ENCODE measurements at regions not wholly inside any gene's neighbourhood (a gene's known extent, or its start where the extent isn't known, plus 50 kb on each side); places are given as distances from the start of the nearest gene placed in this dataset.
"Not testable (repeated sequence)": the region's sequence is repeated elsewhere in the genome, so short reads cannot be mapped to it uniquely, and the experiment has no call there.

DNA sequence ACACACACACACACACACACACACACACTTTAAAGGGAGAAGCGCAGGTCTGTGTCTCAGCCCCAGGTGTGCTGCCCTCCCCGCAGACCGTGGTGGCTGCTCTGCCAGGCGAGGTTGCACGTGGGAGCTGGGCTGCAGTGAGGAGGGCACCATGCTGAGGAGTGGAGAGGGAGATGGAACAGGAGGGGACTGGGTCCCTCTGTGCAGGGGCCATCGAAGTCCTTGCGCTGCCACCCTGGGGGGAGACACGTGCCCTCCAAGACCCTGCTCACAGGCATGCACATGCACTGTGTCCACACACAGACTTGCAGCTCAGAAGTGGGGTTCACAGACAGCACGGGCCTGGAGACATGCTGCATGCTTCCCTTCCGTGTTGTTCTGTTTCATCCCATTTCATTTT is 65.5 kb upstream of the HGFAC start (continued):
- TF ChIP-seq, protein P1, sequence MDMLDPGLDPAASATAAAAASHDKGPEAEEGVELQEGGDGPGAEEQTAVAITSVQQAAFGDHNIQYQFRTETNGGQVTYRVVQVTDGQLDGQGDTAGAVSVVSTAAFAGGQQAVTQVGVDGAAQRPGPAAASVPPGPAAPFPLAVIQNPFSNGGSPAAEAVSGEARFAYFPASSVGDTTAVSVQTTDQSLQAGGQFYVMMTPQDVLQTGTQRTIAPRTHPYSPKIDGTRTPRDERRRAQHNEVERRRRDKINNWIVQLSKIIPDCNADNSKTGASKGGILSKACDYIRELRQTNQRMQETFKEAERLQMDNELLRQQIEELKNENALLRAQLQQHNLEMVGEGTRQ (IDR thresholded peaks at IDR 0.05; ENCODE audit: borderline replicate concordance, low read depth, low read length), result no peak

DNA sequence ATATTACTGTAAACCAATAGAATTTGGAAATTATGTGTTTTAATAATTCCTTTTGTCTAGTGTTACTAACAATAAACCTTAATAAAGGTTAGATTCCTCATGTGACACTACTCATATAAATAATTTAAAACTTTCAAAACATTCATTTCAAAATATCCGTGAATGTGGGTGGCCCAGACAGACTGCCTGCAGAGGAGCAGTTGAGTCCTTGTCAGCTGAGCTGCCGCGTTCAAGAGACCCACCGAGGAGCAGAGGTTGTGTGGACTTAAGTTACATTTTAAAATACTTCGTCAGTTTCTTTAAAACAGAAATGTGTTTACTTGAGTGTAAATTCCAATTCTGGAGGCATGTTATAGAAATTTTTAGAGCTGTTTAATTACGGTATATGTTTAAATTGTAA is 64.2 kb upstream of the HGFAC start:
- Histone ChIP-seq H3K27ac (ENCODE audit: low read depth in 2 of 2, low read length in 1 of 2) (no peak overlapping the region), H3K4me2 (no peak overlapping the region), H3K27me3 (ENCODE audit: insufficient read depth) (no peaks in the 10 kb centered on the region), H2AFZ (ENCODE audit: low read depth) (no peak overlapping the region), H3K4me1 (ENCODE audit: control insufficient read depth in 1 of 2, insufficient read depth in 2 of 2, low read depth in 1 of 2, low read length in 1 of 2) (peaks cover 0 to 6% of the 10 kb centered on the region in 2 experiments; a peak in 1 of 4 replicates), H4K20me1 (ENCODE audit: insufficient read depth) (peaks cover 7% of the 10 kb centered on the region; the same call in 1 of the 2 replicates), H3F3A (replicated peaks; ENCODE audit: insufficient read depth) (peaks cover 7% of the 10 kb centered on the region), H3K9me2 (no peaks in the 10 kb centered on the region), H3K9me3 (no peaks in the 10 kb centered on the region), H3K36me3 (replicated peaks in 1 of 2; ENCODE audit: control insufficient read depth in 1 of 2, insufficient read depth in 2 of 2, low read length in 1 of 2) (peaks cover 0 to 22% of the 10 kb centered on the region in 2 experiments), H3K9ac (no peak overlapping the region), H3K79me2 (ENCODE audit: insufficient read depth) (peaks cover 28% of the 10 kb centered on the region; the same call in 1 of the 2 replicates), H3K4me3 (ENCODE audit: low read depth in 2 of 2, low read length in 1 of 2) (no peak overlapping the region)
- ChIA-PET POLR2A (no interaction called here), CTCF (interaction anchor here (1.4 to 2.1 kb wide), 2 partner anchors 31 to 66 kb away, joined by 4 to 7 read pairs; no protein-coding TSS in a partner anchor)
- TF ChIP-seq YY1 (IDR thresholded peaks at IDR 0.05; ENCODE audit: low read depth), result no peak
- TF ChIP-seq, protein P2, sequence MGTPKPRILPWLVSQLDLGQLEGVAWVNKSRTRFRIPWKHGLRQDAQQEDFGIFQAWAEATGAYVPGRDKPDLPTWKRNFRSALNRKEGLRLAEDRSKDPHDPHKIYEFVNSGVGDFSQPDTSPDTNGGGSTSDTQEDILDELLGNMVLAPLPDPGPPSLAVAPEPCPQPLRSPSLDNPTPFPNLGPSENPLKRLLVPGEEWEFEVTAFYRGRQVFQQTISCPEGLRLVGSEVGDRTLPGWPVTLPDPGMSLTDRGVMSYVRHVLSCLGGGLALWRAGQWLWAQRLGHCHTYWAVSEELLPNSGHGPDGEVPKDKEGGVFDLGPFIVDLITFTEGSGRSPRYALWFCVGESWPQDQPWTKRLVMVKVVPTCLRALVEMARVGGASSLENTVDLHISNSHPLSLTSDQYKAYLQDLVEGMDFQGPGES (IDR thresholded peaks at IDR 0.05; ENCODE audit: low read depth, low read length), result no peak
- no peak for TF ChIP-seq GABPA (IDR thresholded peaks at IDR 0.05; ENCODE audit: low read depth)
- TF ChIP-seq, protein P1 (IDR thresholded peaks at IDR 0.05; ENCODE audit: borderline replicate concordance, low read depth, low read length), result no peak
- TF ChIP-seq CHD2 (IDR thresholded peaks at IDR 0.05; ENCODE audit: low read length, partially characterized antibody), result no peak
- no peak for TF ChIP-seq RCOR1 (IDR thresholded peaks at IDR 0.05; ENCODE audit: low read length)
- TF ChIP-seq, protein P3, sequence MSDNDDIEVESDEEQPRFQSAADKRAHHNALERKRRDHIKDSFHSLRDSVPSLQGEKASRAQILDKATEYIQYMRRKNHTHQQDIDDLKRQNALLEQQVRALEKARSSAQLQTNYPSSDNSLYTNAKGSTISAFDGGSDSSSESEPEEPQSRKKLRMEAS (IDR thresholded peaks at IDR 0.05; ENCODE audit: low read depth), result no peak
- TF ChIP-seq, protein P4, sequence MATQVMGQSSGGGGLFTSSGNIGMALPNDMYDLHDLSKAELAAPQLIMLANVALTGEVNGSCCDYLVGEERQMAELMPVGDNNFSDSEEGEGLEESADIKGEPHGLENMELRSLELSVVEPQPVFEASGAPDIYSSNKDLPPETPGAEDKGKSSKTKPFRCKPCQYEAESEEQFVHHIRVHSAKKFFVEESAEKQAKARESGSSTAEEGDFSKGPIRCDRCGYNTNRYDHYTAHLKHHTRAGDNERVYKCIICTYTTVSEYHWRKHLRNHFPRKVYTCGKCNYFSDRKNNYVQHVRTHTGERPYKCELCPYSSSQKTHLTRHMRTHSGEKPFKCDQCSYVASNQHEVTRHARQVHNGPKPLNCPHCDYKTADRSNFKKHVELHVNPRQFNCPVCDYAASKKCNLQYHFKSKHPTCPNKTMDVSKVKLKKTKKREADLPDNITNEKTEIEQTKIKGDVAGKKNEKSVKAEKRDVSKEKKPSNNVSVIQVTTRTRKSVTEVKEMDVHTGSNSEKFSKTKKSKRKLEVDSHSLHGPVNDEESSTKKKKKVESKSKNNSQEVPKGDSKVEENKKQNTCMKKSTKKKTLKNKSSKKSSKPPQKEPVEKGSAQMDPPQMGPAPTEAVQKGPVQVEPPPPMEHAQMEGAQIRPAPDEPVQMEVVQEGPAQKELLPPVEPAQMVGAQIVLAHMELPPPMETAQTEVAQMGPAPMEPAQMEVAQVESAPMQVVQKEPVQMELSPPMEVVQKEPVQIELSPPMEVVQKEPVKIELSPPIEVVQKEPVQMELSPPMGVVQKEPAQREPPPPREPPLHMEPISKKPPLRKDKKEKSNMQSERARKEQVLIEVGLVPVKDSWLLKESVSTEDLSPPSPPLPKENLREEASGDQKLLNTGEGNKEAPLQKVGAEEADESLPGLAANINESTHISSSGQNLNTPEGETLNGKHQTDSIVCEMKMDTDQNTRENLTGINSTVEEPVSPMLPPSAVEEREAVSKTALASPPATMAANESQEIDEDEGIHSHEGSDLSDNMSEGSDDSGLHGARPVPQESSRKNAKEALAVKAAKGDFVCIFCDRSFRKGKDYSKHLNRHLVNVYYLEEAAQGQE (IDR thresholded peaks at IDR 0.05; ENCODE audit: low read depth, low read length), result no peak
- TF ChIP-seq RFX5 (IDR thresholded peaks at IDR 0.05; ENCODE audit: low read length), result no peak
- TF ChIP-seq, protein P5, sequence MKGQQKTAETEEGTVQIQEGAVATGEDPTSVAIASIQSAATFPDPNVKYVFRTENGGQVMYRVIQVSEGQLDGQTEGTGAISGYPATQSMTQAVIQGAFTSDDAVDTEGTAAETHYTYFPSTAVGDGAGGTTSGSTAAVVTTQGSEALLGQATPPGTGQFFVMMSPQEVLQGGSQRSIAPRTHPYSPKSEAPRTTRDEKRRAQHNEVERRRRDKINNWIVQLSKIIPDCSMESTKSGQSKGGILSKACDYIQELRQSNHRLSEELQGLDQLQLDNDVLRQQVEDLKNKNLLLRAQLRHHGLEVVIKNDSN (IDR thresholded peaks at IDR 0.05; ENCODE audit: borderline replicate concordance, low read depth), result no peak
- no peak for TF ChIP-seq RXRA (IDR thresholded peaks at IDR 0.05; ENCODE audit: borderline replicate concordance, low read depth)
- TF ChIP-seq TCF12 (IDR thresholded peaks at IDR 0.05), result no peak
- no peak for TF ChIP-seq SIN3A (IDR thresholded peaks at IDR 0.05; ENCODE audit: borderline replicate concordance, low read depth, low read length)
- no peak for TF ChIP-seq ELF1 (IDR thresholded peaks at IDR 0.05)
- TF ChIP-seq, protein P6, sequence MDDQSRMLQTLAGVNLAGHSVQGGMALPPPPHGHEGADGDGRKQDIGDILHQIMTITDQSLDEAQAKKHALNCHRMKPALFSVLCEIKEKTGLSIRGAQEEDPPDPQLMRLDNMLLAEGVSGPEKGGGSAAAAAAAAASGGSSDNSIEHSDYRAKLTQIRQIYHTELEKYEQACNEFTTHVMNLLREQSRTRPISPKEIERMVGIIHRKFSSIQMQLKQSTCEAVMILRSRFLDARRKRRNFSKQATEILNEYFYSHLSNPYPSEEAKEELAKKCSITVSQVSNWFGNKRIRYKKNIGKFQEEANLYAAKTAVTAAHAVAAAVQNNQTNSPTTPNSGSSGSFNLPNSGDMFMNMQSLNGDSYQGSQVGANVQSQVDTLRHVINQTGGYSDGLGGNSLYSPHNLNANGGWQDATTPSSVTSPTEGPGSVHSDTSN (IDR thresholded peaks at IDR 0.05), result no peak
- no peak for TF ChIP-seq TEAD4 (IDR thresholded peaks at IDR 0.05; ENCODE audit: borderline replicate concordance, insufficient read depth)
- TF ChIP-seq TAF1 (IDR thresholded peaks at IDR 0.05; ENCODE audit: borderline replicate concordance, low read depth, low read length), result no peak
- WGBS (ENCODE audit: low lambda C conversion rate), result 98% methylated on average over 6 of the region's 6 CpGs
- DNase-seq, result no peak

DNA sequence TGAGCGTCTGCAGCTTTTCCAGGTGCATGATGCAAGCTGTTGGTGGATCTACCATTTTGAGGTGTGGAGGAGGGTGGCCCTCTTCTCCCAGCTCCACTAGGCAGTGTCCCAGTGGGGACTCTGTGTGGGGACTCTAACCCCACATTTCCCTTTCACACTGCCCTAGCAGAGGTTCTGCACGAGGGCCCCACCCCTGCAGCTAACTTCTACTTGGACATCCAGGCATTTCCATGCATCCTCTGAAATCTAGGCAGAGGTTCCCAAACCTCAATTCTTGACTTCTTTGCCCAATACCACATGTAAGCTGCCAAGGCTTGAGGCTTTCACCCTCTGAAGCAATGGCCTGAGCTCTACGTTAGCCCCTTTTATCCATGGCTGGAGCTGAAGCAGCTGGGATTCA is 61.4 kb upstream of the HGFAC start:
- CTCF ChIA-PET; H3K9ac ChIP-seq; H3F3A ChIP-seq (replicated peaks; ENCODE audit: insufficient read depth); H3K9me2 ChIP-seq; H3K27me3 ChIP-seq (ENCODE audit: insufficient read depth); H2AFZ ChIP-seq (ENCODE audit: low read depth); POLR2A ChIA-PET; H4K20me1 ChIP-seq (ENCODE audit: insufficient read depth); H3K27ac ChIP-seq (ENCODE audit: low read depth in 2 of 2, low read length in 1 of 2); H3K9me3 ChIP-seq; H3K4me1 ChIP-seq (ENCODE audit: control insufficient read depth in 1 of 2, insufficient read depth in 2 of 2, low read depth in 1 of 2, low read length in 1 of 2); H3K4me2 ChIP-seq; DNase-seq; H3K4me3 ChIP-seq (ENCODE audit: low read depth in 2 of 2, low read length in 1 of 2): not testable (repeated sequence)
- WGBS (ENCODE audit: low lambda C conversion rate), result 83% methylated on average over 2 of the region's 3 CpGs
- peaks cover 0 to 22% of the 10 kb centered on the region in 2 experiments for H3K36me3 ChIP-seq (replicated peaks in 1 of 2; ENCODE audit: control insufficient read depth in 1 of 2, insufficient read depth in 2 of 2, low read length in 1 of 2)
- peaks cover 14% of the 10 kb centered on the region; the same call in 1 of the 2 replicates for H3K79me2 ChIP-seq (ENCODE audit: insufficient read depth)

All from SK-N-SH (cell line).